ENCODE measurements at regions not wholly inside any gene's neighbourhood (a gene's known extent, or its start where the extent isn't known, plus 50 kb on each side); places are given as distances from the start of the nearest gene placed in this dataset.

GRCh38 chr18:59059140-59059539 lies 80.5 kb upstream of the SEC11C start:
- TF ChIP-seq CTCF (IDR thresholded peaks at IDR 0.05 in 4 of 5, conservative IDR thresholded peaks at IDR 0.05 in 1 of 5) (no peak), POLR2A (IDR thresholded peaks at IDR 0.05) (no peak)
